ENCODE measurements at regions not wholly inside any gene's neighbourhood (a gene's known extent, or its start where the extent isn't known, plus 50 kb on each side); places are given as distances from the start of the nearest gene placed in this dataset.
"Not testable (repeated sequence)": the region's sequence is repeated elsewhere in the genome, so short reads cannot be mapped to it uniquely, and the experiment has no call there.

DNA sequence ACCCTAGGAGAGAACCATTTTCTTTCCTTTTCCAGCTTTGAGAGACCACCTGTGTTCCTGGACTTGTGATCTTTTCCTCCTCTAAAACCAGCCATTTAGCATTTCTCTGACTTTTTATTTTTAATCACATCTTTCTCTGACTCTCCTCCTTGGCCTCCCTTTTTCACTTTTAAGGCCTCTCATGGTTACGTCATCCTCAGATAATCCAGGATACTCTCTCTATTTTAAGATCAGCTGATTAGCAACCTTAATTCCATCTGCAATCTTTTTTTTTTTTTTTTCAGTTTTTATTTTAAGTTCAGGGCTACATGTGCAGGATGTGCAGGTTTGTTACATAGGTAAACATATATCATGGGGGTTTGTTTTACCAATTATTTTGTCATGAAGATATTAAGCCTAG, 54.0 kb downstream of the RFPL4B start:
- no peaks in the 10 kb centered on the region for H3K36me3 Mint-ChIP-seq (ENCODE audit: insufficient read depth)
- no peak for ATAC-seq (replicated peaks; ENCODE audit: extremely low read depth, poor library complexity, severe bottlenecking)
- H3K27me3 Mint-ChIP-seq, result peaks cover 42% of the 10 kb centered on the region
- H3K9me3 Mint-ChIP-seq, result no peaks in the 10 kb centered on the region
- no peak overlapping the region for H3K4me3 Mint-ChIP-seq
- H3K27ac Mint-ChIP-seq (ENCODE audit: low read depth), result no peak overlapping the region
- no peaks in the 10 kb centered on the region for H3K4me1 Mint-ChIP-seq
- no peak for DNase-seq (ENCODE audit: low spot score in 2 of 2)

GRCh38 chr6:112407101-112407590, 60.0 kb downstream of the RFPL4B start:
- Mint-ChIP-seq H3K4me3 (no peak overlapping the region), H3K36me3 (ENCODE audit: insufficient read depth) (no peaks in the 10 kb centered on the region), H3K9me3 (no peaks in the 10 kb centered on the region), H3K27me3 (peaks cover 42% of the 10 kb centered on the region), H3K4me1 (no peaks in the 10 kb centered on the region), H3K27ac (ENCODE audit: low read depth) (no peak overlapping the region)
- no peak for DNase-seq (ENCODE audit: low spot score in 2 of 2)
- ATAC-seq (replicated peaks; ENCODE audit: extremely low read depth, poor library complexity, severe bottlenecking), result no peak

DNA sequence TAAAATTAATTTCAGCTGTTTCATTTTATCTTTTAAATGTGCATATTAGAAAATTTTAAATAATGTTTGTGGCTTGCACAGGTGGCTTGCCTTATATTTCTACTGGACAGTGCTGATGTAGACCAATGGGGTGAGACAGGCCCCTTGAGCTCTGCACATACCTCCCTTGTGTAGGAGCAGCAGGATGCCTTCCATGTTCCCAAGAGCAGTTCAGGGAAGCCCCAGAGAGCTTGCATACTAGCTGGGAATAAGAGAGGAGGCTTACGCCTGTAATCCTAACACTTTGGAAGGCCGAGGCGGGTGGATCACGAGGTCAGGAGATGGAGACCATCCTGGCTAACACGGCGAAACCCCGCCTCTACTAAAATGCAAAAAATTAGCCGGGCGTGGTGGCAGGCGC, 61.4 kb downstream of the RFPL4B start:
- no peak overlapping the region for H3K27ac Mint-ChIP-seq (ENCODE audit: low read depth)
- no peaks in the 10 kb centered on the region for H3K9me3 Mint-ChIP-seq
- no peaks in the 10 kb centered on the region for H3K36me3 Mint-ChIP-seq (ENCODE audit: insufficient read depth)
- no peaks in the 10 kb centered on the region for H3K4me1 Mint-ChIP-seq
- no peak overlapping the region for H3K4me3 Mint-ChIP-seq
- ATAC-seq (replicated peaks; ENCODE audit: extremely low read depth, poor library complexity, severe bottlenecking), result no peak
- no peak for DNase-seq (ENCODE audit: low spot score in 2 of 2)
- H3K27me3 Mint-ChIP-seq, result peaks cover 30% of the 10 kb centered on the region

GRCh38 chr6:112409311-112409710, 62.2 kb downstream of the RFPL4B start:
- Mint-ChIP-seq H3K4me1 (no peaks in the 10 kb centered on the region), H3K27ac (ENCODE audit: low read depth) (no peak overlapping the region), H3K4me3 (no peak overlapping the region), H3K9me3 (no peaks in the 10 kb centered on the region), H3K36me3 (ENCODE audit: insufficient read depth) (no peaks in the 10 kb centered on the region), H3K27me3 (peaks cover 30% of the 10 kb centered on the region)
- DNase-seq (ENCODE audit: low spot score in 2 of 2) (no peak), ATAC-seq (replicated peaks; ENCODE audit: extremely low read depth, poor library complexity, severe bottlenecking) (no peak)

DNA sequence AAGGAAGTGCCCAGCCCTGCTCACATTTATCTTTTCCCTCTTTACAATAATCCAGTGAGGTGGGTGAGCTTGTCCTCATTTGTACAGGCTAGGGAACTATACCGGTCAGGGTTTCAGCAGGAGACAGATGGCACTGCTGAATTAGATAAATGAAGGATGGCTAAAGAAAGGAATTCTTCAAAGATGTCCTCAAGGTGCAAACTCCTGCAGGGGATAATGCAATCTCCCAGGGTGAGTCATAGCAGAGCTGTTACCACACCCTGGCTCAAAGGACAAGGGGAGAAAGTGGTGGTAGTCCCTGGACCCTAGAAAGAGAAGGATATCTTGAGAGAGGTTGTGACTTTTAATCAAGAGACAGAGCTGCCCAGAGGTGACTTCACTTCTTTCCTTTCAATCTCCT, 66.7 kb downstream of the RFPL4B start:
- Mint-ChIP-seq H3K27me3 (peaks cover 19% of the 10 kb centered on the region), H3K9me3 (no peaks in the 10 kb centered on the region), H3K27ac (ENCODE audit: low read depth) (no peak overlapping the region), H3K4me1 (no peaks in the 10 kb centered on the region), H3K36me3 (ENCODE audit: insufficient read depth) (no peaks in the 10 kb centered on the region), H3K4me3 (no peak overlapping the region)
- no peak for DNase-seq (ENCODE audit: low spot score in 2 of 2)
- ATAC-seq (replicated peaks; ENCODE audit: extremely low read depth, poor library complexity, severe bottlenecking), result no peak

DNA sequence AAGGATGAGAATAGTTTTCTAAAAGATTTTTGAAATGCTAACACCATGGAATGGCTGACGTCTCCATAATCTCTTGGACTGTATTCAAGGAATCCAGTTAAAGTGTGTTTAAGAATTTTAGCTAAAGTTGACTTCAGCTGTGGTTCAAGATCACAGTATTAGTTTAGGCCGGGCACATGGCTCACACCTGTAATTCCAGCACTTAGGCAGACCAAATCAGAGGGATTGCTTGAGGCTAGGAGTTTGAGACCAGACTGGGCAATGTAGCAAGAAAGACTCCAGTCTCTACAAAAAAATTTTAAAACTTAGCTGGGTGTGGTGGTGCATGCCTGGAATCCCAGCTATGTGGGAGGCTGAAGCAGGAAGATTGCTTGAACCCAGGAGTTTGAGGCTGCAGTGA, 68.2 kb downstream of the RFPL4B start:
- Mint-ChIP-seq H3K4me3 (no peak overlapping the region), H3K27ac (ENCODE audit: low read depth) (no peak overlapping the region), H3K9me3 (no peaks in the 10 kb centered on the region), H3K36me3 (ENCODE audit: insufficient read depth) (no peaks in the 10 kb centered on the region), H3K4me1 (no peaks in the 10 kb centered on the region), H3K27me3 (peaks cover 19% of the 10 kb centered on the region)
- DNase-seq (ENCODE audit: low spot score in 2 of 2) (no peak), ATAC-seq (replicated peaks; ENCODE audit: extremely low read depth, poor library complexity, severe bottlenecking) (no peak)

DNA sequence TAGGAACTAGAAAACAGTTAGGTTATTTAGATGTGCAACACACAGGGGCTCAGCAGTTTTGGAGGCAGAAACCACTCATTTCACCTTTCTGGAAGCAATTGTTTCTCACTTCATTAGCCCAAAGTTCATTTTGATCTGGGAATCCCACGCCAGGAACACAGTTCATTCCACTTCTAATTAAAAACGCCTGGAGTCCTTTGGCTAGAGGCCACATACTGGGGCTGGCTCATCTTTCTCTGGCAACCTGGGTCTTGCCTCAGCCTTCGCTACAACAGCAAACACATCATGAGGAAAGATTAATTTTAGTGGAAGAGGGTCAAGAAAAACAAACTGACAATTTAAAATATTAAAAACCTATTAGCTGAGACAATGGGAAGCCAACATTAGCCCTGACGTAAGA, 69.7 kb downstream of the RFPL4B start:
- H3K27ac Mint-ChIP-seq (ENCODE audit: low read depth), result no peak overlapping the region
- no peak overlapping the region for H3K4me3 Mint-ChIP-seq
- H3K36me3 Mint-ChIP-seq (ENCODE audit: insufficient read depth), result no peaks in the 10 kb centered on the region
- no peaks in the 10 kb centered on the region for H3K9me3 Mint-ChIP-seq
- no peak for DNase-seq (ENCODE audit: low spot score in 2 of 2)
- ATAC-seq (replicated peaks; ENCODE audit: extremely low read depth, poor library complexity, severe bottlenecking), result no peak
- no peaks in the 10 kb centered on the region for H3K4me1 Mint-ChIP-seq
- peaks cover 30% of the 10 kb centered on the region for H3K27me3 Mint-ChIP-seq

DNA sequence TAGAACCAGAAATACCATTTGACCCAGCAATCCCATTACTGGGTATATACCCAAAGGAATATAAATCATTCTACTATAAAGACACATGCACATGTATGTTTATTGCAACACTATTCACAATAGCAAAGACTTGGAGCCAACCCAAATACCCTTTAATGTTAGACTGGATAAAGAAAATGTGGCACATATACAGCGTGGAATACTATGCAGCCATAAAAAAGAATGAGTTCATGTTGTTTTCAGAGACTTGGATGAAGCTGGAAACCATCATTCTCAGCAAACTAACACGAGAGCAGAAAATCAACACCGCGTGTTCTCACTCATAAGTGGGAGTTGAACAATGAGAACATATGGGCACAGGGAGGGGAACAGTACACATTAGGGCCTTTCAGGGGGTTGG, 79.9 kb downstream of the RFPL4B start:
- H3K27ac Mint-ChIP-seq (ENCODE audit: low read depth); H3K27me3 Mint-ChIP-seq; H3K9me3 Mint-ChIP-seq; DNase-seq (ENCODE audit: low spot score in 2 of 2); H3K36me3 Mint-ChIP-seq (ENCODE audit: insufficient read depth); H3K4me1 Mint-ChIP-seq; ATAC-seq (replicated peaks; ENCODE audit: extremely low read depth, poor library complexity, severe bottlenecking); H3K4me3 Mint-ChIP-seq: not testable (repeated sequence)

DNA sequence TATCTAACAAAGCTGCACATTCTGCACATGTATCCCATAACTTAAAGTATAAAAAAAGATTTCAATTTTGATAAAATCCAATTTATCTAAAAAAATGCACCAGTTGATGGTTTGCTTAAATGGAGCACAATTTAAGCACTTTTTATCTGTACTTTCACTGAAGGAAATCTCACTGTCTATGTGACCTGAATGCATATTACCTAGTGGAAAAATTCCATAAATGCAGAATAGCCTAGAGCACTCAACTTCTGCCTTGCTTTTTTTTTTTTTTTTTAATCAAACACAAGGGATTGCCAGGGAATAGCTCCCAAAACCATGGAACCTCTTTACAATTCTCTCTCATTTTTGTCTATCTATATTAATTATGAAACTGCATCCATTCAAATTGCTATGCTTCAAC, 80.4 kb downstream of the RFPL4B start:
- Mint-ChIP-seq H3K9me3 (peaks cover 5% of the 10 kb centered on the region), H3K4me3 (no peak overlapping the region)
- no peak for DNase-seq (ENCODE audit: low spot score in 2 of 2)

DNA sequence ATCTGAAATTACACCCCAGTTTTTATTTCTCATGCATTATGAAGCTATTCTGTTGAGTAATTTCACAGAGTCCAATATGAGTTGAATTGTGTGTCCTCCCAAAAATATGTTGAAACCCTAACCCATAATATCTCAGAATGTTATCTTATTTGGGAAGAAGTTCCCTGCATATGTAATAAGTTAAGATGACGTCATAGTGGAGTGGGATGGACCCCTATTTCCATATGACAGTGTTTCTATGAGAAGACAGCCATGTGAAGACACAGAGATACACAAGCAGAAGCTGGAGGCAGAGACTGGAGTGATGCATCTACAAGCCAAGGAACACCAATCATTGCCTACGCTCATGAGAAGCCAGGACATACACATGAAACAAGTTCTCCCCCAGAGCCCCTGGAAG, 81.3 kb downstream of the RFPL4B start:
- Mint-ChIP-seq H3K36me3 (ENCODE audit: insufficient read depth) (no peaks in the 10 kb centered on the region), H3K27me3 (no peaks in the 10 kb centered on the region), H3K4me3 (no peak overlapping the region), H3K27ac (ENCODE audit: low read depth) (no peak overlapping the region), H3K9me3 (peaks cover 5% of the 10 kb centered on the region), H3K4me1 (no peaks in the 10 kb centered on the region)
- no peak for DNase-seq (ENCODE audit: low spot score in 2 of 2)
- ATAC-seq (replicated peaks; ENCODE audit: extremely low read depth, poor library complexity, severe bottlenecking), result no peak

More for the DNA sequence above, 80.4 kb downstream of the RFPL4B start:
- Mint-ChIP-seq H3K27ac (ENCODE audit: low read depth) (no peak overlapping the region), H3K36me3 (ENCODE audit: insufficient read depth) (no peaks in the 10 kb centered on the region), H3K4me1 (no peaks in the 10 kb centered on the region), H3K27me3 (no peaks in the 10 kb centered on the region)
- no peak for ATAC-seq (replicated peaks; ENCODE audit: extremely low read depth, poor library complexity, severe bottlenecking)

DNA sequence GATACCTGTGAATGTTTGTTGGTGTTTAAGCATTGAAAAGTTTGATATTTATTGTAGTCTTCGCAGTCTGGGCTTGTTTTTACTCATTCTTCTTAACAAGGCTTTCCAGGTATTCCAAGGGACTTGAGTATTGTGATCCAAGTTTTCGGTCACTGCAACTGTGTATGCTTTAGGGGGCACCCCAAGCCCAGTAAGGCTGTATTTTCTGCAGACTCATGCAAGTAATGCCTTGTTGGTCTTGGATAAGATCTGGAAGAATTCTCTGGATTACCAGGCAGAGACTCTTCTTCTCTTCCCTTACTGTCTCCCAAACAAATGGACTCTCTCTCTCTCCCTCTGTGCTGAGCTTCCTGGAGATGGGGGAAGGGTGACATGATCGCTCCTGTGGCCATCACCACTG, 82.1 kb downstream of the RFPL4B start:
- ATAC-seq (replicated peaks; ENCODE audit: extremely low read depth, poor library complexity, severe bottlenecking) (no peak), DNase-seq (ENCODE audit: low spot score in 2 of 2) (no peak)
- H3K9me3 Mint-ChIP-seq, result peaks cover 4% of the 10 kb centered on the region
- H3K27ac Mint-ChIP-seq (ENCODE audit: low read depth), result no peak overlapping the region
- no peaks in the 10 kb centered on the region for H3K27me3 Mint-ChIP-seq
- no peaks in the 10 kb centered on the region for H3K4me1 Mint-ChIP-seq
- no peak overlapping the region for H3K4me3 Mint-ChIP-seq
- no peaks in the 10 kb centered on the region for H3K36me3 Mint-ChIP-seq (ENCODE audit: insufficient read depth)

- no peaks in the 10 kb centered on the region for H3K9me3 Mint-ChIP-seq
- DNase-seq (ENCODE audit: low spot score in 2 of 2) (no peak), ATAC-seq (replicated peaks; ENCODE audit: extremely low read depth, poor library complexity, severe bottlenecking) (no peak)
- H3K27ac Mint-ChIP-seq (ENCODE audit: low read depth), result no peak overlapping the region
- H3K27me3 Mint-ChIP-seq, result no peaks in the 10 kb centered on the region
- no peaks in the 10 kb centered on the region for H3K36me3 Mint-ChIP-seq (ENCODE audit: insufficient read depth)
- H3K4me1 Mint-ChIP-seq, result no peaks in the 10 kb centered on the region
- H3K4me3 Mint-ChIP-seq, result no peak overlapping the region
Measured at GRCh38 chr6:112431803-112432202, 84.7 kb downstream of the RFPL4B start.

GRCh38 chr6:112432853-112433252, 85.7 kb downstream of the RFPL4B start:
- Mint-ChIP-seq H3K27me3 (no peaks in the 10 kb centered on the region), H3K36me3 (ENCODE audit: insufficient read depth) (no peaks in the 10 kb centered on the region), H3K27ac (ENCODE audit: low read depth) (no peak overlapping the region)

GRCh38 chr6:112433457-112433856, 86.3 kb downstream of the RFPL4B start:
- Mint-ChIP-seq H3K4me1 (no peaks in the 10 kb centered on the region), H3K27me3 (no peaks in the 10 kb centered on the region), H3K9me3 (no peaks in the 10 kb centered on the region), H3K27ac (ENCODE audit: low read depth) (no peak overlapping the region), H3K36me3 (ENCODE audit: insufficient read depth) (no peaks in the 10 kb centered on the region), H3K4me3 (no peak overlapping the region)
- ATAC-seq (replicated peaks; ENCODE audit: extremely low read depth, poor library complexity, severe bottlenecking) (no peak), DNase-seq (ENCODE audit: low spot score in 2 of 2) (no peak)

More at GRCh38 chr6:112432853-112433252, 85.7 kb downstream of the RFPL4B start:
- ATAC-seq (replicated peaks; ENCODE audit: extremely low read depth, poor library complexity, severe bottlenecking), result no peak
- no peak overlapping the region for H3K4me3 Mint-ChIP-seq
- H3K9me3 Mint-ChIP-seq, result no peaks in the 10 kb centered on the region
- no peaks in the 10 kb centered on the region for H3K4me1 Mint-ChIP-seq
- no peak for DNase-seq (ENCODE audit: low spot score in 2 of 2)

Data from central memory CD8-positive, alpha-beta T cell (primary cell).